HEK293 (cell line): ENCODE measurements at regions not wholly inside any gene's neighbourhood (a gene's known extent, or its start where the extent isn't known, plus 50 kb on each side); places are given as distances from the start of the nearest gene placed in this dataset.
A peak's percentile ranks its signal among the peaks of the same experiment; 100 is the strongest.

ENCODE experiments used
- CTCF ChIA-PET: fragments of 350-600 bp; formaldehyde crosslinking; extraction: SDS; loops from one replicate; lab custom pipeline; 2021; ENCODE audit warnings: antibody characterized with exemption; lab: Yijun Ruan, JAX
- POLR2A ChIA-PET: fragments of 300-600 bp; formaldehyde crosslinking; extraction: SDS; loops from one replicate; lab custom pipeline; 2020; ENCODE audit warnings: antibody characterized with exemption, inconsistent platforms; lab: Yijun Ruan, JAX
- H3K27ac ChIP-seq: fragments of 200-500 bp; sonication (Bioruptor generic); 2 replicates; pipeline ENCODE4 v1.5.1; 2014; ENCODE audit warnings: low read depth, low read length, control low read depth, inconsistent platforms; ENCODE audit errors: extremely low read depth
- H3K36me3 ChIP-seq, 2 experiments: fragments of 200-500 bp in 1 of 2; sonication (Bioruptor generic) in 1 of 2; 1 replicate in 1 of 2; 2 replicates in 1 of 2; pipeline ENCODE4 v1.5.1; 2014 to 2017; ENCODE audit warnings: inconsistent platforms in 2 of 2, low read length in 2 of 2; ENCODE audit not compliant: control insufficient read depth in 2 of 2, insufficient read depth in 1 of 2
- H3K4me1 ChIP-seq: fragments of 200-500 bp; sonication (Bioruptor generic); 2 replicates; pipeline ENCODE4 v1.5.1; 2014; ENCODE audit warnings: mild to moderate bottlenecking, low read length, inconsistent platforms; ENCODE audit not compliant: control insufficient read depth, insufficient read depth
- H3K4me3 ChIP-seq: 2 replicates; pipeline ENCODE4 v1.5.1; 2011; ENCODE audit warnings: low read depth, mild to moderate bottlenecking, control low read depth, low read length, moderate library complexity
- H3K9me3 ChIP-seq: fragments of 200-500 bp; sonication (Bioruptor generic); 2 replicates; pipeline ENCODE4 v1.5.1; 2014; ENCODE audit warnings: low read depth, low read length, inconsistent platforms; ENCODE audit not compliant: control insufficient read depth, insufficient read depth
- HOXD13 ChIP-seq: sonication (generic); formaldehyde crosslinking; IDR thresholded peaks from 2 replicates; pipeline ENCODE4 v1.8.0; 2022; ENCODE audit warnings: missing genetic modification reagents, borderline replicate concordance
- KLF9 ChIP-seq: fragments of 450-650 bp; formaldehyde crosslinking; IDR thresholded peaks from 2 replicates; pipeline ENCODE4 v1.5.1; 2016; ENCODE audit warnings: missing biosample characterization, missing genetic modification characterization, low read depth
- MEIS1 ChIP-seq: sonication (generic); formaldehyde crosslinking; IDR thresholded peaks from 2 replicates; pipeline ENCODE4 v1.8.1; 2022; ENCODE audit warnings: missing genetic modification reagents, mild to moderate bottlenecking, borderline replicate concordance
- OSR2 ChIP-seq: fragments of 450-650 bp; formaldehyde crosslinking; IDR thresholded peaks from 2 replicates; pipeline ENCODE4 v1.5.1; 2016; ENCODE audit warnings: missing biosample characterization, missing genetic modification characterization
- PBX3 ChIP-seq: sonication (generic); formaldehyde crosslinking; IDR thresholded peaks from 2 replicates; pipeline ENCODE4 v1.8.1; 2022; ENCODE audit warnings: mild to moderate bottlenecking, moderate library complexity, missing genetic modification reagents
- SCRT2 ChIP-seq: fragments of 450-650 bp; formaldehyde crosslinking; IDR thresholded peaks from 2 replicates; pipeline ENCODE4 v1.5.1; 2016; ENCODE audit warnings: missing biosample characterization, missing genetic modification characterization
- SP7 ChIP-seq: fragments of 450-650 bp; formaldehyde crosslinking; IDR thresholded peaks from 2 replicates; pipeline ENCODE4 v1.5.1; 2016; ENCODE audit warnings: missing biosample characterization, missing genetic modification characterization
- WT1 ChIP-seq: fragments of 450-650 bp; formaldehyde crosslinking; IDR thresholded peaks from 2 replicates; pipeline ENCODE4 v1.5.1; 2016; ENCODE audit warnings: missing biosample characterization, missing genetic modification characterization
- ZBTB48 ChIP-seq: fragments of 450-650 bp; formaldehyde crosslinking; IDR thresholded peaks from 2 replicates; pipeline ENCODE4 v1.5.1; 2016; ENCODE audit warnings: missing biosample characterization, missing genetic modification characterization
- ZFP3 ChIP-seq: fragments of 450-650 bp; formaldehyde crosslinking; IDR thresholded peaks from 2 replicates; pipeline ENCODE4 v1.5.1; 2016; ENCODE audit warnings: low read depth, missing biosample characterization, missing genetic modification characterization
- ZNF211 ChIP-seq: fragments of 450-650 bp; formaldehyde crosslinking; IDR thresholded peaks from 2 replicates; pipeline ENCODE4 v1.5.1; 2016; ENCODE audit warnings: low read depth, missing biosample characterization, missing genetic modification characterization
- ZNF311 ChIP-seq: fragments of 450-650 bp; formaldehyde crosslinking; IDR thresholded peaks from 2 replicates; pipeline ENCODE4 v1.5.1; 2017; ENCODE audit warnings: missing biosample characterization, missing genetic modification characterization, borderline replicate concordance
- ZNF404 ChIP-seq: fragments of 450-650 bp; formaldehyde crosslinking; IDR thresholded peaks from 2 replicates; pipeline ENCODE4 v1.5.1; 2017; ENCODE audit warnings: missing biosample characterization, missing genetic modification characterization
- ZNF513 ChIP-seq: fragments of 450-650 bp; IDR thresholded peaks from 2 replicates; pipeline ENCODE4 v1.5.1; 2018; ENCODE audit warnings: missing biosample characterization, missing genetic modification characterization
- ZNF514 ChIP-seq: fragments of 450-650 bp; formaldehyde crosslinking; IDR thresholded peaks from 2 replicates; pipeline ENCODE4 v1.5.1; 2016; ENCODE audit warnings: missing biosample characterization, missing genetic modification characterization
- ZNF548 ChIP-seq: fragments of 450-650 bp; formaldehyde crosslinking; IDR thresholded peaks from 2 replicates; pipeline ENCODE4 v1.5.1; 2016; ENCODE audit warnings: missing biosample characterization, missing genetic modification characterization
- ZNF549 ChIP-seq: fragments of 450-650 bp; IDR thresholded peaks from 2 replicates; pipeline ENCODE4 v1.5.1; 2018; ENCODE audit warnings: missing biosample characterization, missing genetic modification characterization, mild to moderate bottlenecking, inconsistent platforms, moderate library complexity
- ZNF571 ChIP-seq: fragments of 450-650 bp; formaldehyde crosslinking; IDR thresholded peaks from 2 replicates; pipeline ENCODE4 v1.5.0; 2017; ENCODE audit warnings: missing biosample characterization, missing genetic modification characterization
- ZNF629 ChIP-seq: fragments of 450-650 bp; formaldehyde crosslinking; IDR thresholded peaks from 2 replicates; pipeline ENCODE4 v1.5.1; 2017; ENCODE audit warnings: missing biosample characterization, missing genetic modification characterization
- TF ChIP-seq, protein P1 (sequence below): fragments of 450-650 bp; formaldehyde crosslinking; IDR thresholded peaks from 2 replicates; pipeline ENCODE4 v1.5.1; 2016; ENCODE audit warnings: missing biosample characterization, missing genetic modification characterization
- TF ChIP-seq, protein P2 (sequence below): fragments of 450-650 bp; formaldehyde crosslinking; IDR thresholded peaks from 2 replicates; pipeline ENCODE4 v1.5.1; 2016; ENCODE audit warnings: missing biosample characterization, missing genetic modification characterization
- TF ChIP-seq, protein P3 (sequence below): fragments of 450-650 bp; formaldehyde crosslinking; IDR thresholded peaks from 2 replicates; pipeline ENCODE4 v1.5.1; 2016; ENCODE audit warnings: missing biosample characterization, missing genetic modification characterization
- TF ChIP-seq, protein P4 (sequence below): fragments of 450-650 bp; formaldehyde crosslinking; IDR thresholded peaks from 2 replicates; pipeline ENCODE4 v1.5.1; 2016; ENCODE audit warnings: missing biosample characterization, missing genetic modification characterization, borderline replicate concordance
- TF ChIP-seq, protein P5 (sequence below): fragments of 450-650 bp; formaldehyde crosslinking; IDR thresholded peaks from 2 replicates; pipeline ENCODE4 v1.5.1; 2017; ENCODE audit warnings: missing biosample characterization, missing genetic modification characterization

DNA sequence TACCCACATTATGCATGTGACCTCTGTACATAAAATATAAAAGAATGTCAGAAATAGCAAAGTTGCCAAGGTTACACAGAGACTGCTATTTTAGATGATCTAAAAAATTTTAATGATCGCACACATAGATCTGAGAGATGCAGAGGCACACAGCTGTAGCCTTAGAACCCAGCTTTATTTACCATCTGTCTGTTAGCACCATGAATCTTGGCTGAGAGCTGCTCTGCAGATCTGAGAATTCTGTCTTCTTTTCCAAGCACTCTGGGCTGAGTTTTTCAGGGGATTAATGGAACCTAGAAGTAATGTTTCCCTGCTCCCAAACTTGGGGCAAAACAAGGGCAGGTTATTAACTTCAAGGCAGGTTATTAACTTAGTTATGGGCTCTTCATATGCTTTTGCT lies 248.7 kb upstream of the JAG1 start:
- no peak overlapping the region for H3K4me3 ChIP-seq
- peak overlapping the region; percentile 17; the same call in 1 of the 2 replicates for H3K27ac ChIP-seq
- ChIA-PET POLR2A (interaction anchor here (2.0 kb wide), 1 partner anchor 249 kb away, joined by 14 read pairs; the partner anchor contains the start of gene JAG1), CTCF (interaction anchor here (0.7 kb wide), 1 partner anchor 31 kb away, joined by 3 read pairs; no protein-coding TSS in a partner anchor)
- TF ChIP-seq, protein P1, sequence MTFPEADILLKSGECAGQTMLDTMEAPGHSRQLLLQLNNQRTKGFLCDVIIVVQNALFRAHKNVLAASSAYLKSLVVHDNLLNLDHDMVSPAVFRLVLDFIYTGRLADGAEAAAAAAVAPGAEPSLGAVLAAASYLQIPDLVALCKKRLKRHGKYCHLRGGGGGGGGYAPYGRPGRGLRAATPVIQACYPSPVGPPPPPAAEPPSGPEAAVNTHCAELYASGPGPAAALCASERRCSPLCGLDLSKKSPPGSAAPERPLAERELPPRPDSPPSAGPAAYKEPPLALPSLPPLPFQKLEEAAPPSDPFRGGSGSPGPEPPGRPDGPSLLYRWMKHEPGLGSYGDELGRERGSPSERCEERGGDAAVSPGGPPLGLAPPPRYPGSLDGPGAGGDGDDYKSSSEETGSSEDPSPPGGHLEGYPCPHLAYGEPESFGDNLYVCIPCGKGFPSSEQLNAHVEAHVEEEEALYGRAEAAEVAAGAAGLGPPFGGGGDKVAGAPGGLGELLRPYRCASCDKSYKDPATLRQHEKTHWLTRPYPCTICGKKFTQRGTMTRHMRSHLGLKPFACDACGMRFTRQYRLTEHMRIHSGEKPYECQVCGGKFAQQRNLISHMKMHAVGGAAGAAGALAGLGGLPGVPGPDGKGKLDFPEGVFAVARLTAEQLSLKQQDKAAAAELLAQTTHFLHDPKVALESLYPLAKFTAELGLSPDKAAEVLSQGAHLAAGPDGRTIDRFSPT (tag by site-specific recombination), result no peak
- no peak for TF ChIP-seq ZNF549 (tag by site-specific recombination)
- no peak for TF ChIP-seq ZNF571 (tag by site-specific recombination)
- no peak for TF ChIP-seq ZBTB48 (tag by site-specific recombination)
- TF ChIP-seq ZNF513 (tag by site-specific recombination), result no peak
- TF ChIP-seq HOXD13, result no peak
- TF ChIP-seq, protein P2, sequence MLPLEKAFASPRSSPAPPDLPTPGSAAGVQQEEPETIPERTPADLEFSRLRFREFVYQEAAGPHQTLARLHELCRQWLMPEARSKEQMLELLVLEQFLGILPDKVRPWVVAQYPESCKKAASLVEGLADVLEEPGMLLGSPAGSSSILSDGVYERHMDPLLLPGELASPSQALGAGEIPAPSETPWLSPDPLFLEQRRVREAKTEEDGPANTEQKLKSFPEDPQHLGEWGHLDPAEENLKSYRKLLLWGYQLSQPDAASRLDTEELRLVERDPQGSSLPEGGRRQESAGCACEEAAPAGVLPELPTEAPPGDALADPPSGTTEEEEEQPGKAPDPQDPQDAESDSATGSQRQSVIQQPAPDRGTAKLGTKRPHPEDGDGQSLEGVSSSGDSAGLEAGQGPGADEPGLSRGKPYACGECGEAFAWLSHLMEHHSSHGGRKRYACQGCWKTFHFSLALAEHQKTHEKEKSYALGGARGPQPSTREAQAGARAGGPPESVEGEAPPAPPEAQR (tag by site-specific recombination), result no peak
- TF ChIP-seq OSR2 (tag by site-specific recombination), result no peak
- no peak for TF ChIP-seq ZNF311 (tag by site-specific recombination)
- no peak for TF ChIP-seq ZNF404 (tag by site-specific recombination)
- no peak for TF ChIP-seq ZNF548 (tag by site-specific recombination)
- no peak for TF ChIP-seq ZFP3 (tag by site-specific recombination)
- TF ChIP-seq ZNF211 (tag by site-specific recombination), result no peak
- H3K4me1 ChIP-seq, result peaks cover 15% of the 10 kb centered on the region
- H3K9me3 ChIP-seq, result no peaks in the 10 kb centered on the region
- no peaks in the 10 kb centered on the region for H3K36me3 ChIP-seq

DNA sequence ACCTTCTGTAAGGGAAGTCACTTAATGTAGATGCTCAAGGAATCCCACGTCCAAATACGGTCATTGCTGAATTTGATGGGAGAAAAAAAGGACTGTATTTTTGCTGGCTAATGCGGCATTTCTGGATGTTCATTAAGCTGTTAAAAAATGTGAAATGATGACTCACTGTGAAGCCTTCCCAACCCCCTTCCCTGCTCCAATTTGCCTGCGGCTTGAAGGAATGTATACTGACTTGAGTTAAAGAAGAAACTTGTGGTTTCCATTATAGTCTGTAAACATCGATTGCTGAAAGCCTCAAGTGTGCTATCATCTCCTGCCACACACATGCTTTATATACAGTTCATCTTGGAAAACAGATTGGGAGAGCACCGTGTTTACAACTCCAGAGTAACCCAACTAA lies 249.1 kb upstream of the JAG1 start:
- POLR2A ChIA-PET, result interaction anchor here (2.0 kb wide), 1 partner anchor 249 kb away, joined by 14 read pairs; the partner anchor contains the start of gene JAG1
- peaks cover 15% of the 10 kb centered on the region for H3K4me1 ChIP-seq
- no peaks in the 10 kb centered on the region for H3K36me3 ChIP-seq
- CTCF ChIA-PET, result interaction anchor here (0.7 kb wide), 1 partner anchor 32 kb away, joined by 3 read pairs; no protein-coding TSS in a partner anchor
- no peak overlapping the region for H3K4me3 ChIP-seq
- no peaks in the 10 kb centered on the region for H3K9me3 ChIP-seq
- peak overlapping the region; percentile 48 for H3K27ac ChIP-seq
- TF ChIP-seq SP7 (tag by site-specific recombination) (peak; percentile 70), SCRT2 (tag by site-specific recombination) (no peak), KLF9 (tag by site-specific recombination) (0 out of 2 replicates have a peak, but pooled peaks have one; percentile 17), WT1 (tag by site-specific recombination) (0 out of 2 replicates have a peak, but pooled peaks have one; percentile 18), ZNF514 (tag by site-specific recombination) (no peak), OSR2 (tag by site-specific recombination) (peak; percentile 34; the same call in 1 of the 2 replicates), ZNF629 (tag by site-specific recombination) (0 out of 2 replicates have a peak, but pooled peaks have one; percentile 16), PBX3 (no peak), HOXD13 (0 out of 2 replicates have a peak, but pooled peaks have one; percentile 53), MEIS1 (CRISPR knock-in tag) (no peak)
- TF ChIP-seq, protein P3, sequence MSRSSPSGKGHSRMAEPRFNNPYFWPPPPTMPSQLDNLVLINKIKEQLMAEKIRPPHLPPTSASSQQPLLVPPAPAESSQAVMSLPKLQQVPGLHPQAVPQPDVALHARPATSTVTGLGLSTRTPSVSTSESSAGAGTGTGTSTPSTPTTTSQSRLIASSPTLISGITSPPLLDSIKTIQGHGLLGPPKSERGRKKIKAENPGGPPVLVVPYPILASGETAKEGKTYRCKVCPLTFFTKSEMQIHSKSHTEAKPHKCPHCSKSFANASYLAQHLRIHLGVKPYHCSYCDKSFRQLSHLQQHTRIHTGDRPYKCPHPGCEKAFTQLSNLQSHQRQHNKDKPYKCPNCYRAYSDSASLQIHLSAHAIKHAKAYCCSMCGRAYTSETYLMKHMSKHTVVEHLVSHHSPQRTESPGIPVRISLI (tag by site-specific recombination), result peak; percentile 19; the same call in 1 of the 2 replicates
- TF ChIP-seq, protein P4, sequence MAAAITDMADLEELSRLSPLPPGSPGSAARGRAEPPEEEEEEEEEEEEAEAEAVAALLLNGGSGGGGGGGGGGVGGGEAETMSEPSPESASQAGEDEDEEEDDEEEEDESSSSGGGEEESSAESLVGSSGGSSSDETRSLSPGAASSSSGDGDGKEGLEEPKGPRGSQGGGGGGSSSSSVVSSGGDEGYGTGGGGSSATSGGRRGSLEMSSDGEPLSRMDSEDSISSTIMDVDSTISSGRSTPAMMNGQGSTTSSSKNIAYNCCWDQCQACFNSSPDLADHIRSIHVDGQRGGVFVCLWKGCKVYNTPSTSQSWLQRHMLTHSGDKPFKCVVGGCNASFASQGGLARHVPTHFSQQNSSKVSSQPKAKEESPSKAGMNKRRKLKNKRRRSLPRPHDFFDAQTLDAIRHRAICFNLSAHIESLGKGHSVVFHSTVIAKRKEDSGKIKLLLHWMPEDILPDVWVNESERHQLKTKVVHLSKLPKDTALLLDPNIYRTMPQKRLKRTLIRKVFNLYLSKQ (tag by site-specific recombination), result no peak
- TF ChIP-seq, protein P5, sequence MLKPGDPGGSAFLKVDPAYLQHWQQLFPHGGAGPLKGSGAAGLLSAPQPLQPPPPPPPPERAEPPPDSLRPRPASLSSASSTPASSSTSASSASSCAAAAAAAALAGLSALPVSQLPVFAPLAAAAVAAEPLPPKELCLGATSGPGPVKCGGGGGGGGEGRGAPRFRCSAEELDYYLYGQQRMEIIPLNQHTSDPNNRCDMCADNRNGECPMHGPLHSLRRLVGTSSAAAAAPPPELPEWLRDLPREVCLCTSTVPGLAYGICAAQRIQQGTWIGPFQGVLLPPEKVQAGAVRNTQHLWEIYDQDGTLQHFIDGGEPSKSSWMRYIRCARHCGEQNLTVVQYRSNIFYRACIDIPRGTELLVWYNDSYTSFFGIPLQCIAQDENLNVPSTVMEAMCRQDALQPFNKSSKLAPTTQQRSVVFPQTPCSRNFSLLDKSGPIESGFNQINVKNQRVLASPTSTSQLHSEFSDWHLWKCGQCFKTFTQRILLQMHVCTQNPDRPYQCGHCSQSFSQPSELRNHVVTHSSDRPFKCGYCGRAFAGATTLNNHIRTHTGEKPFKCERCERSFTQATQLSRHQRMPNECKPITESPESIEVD (tag by site-specific recombination), result peak; percentile 79
